ENCODE measurements at regions not wholly inside any gene's neighbourhood (a gene's known extent, or its start where the extent isn't known, plus 50 kb on each side); places are given as distances from the start of the nearest gene placed in this dataset.
"Not testable (repeated sequence)": the region's sequence is repeated elsewhere in the genome, so short reads cannot be mapped to it uniquely, and the experiment has no call there.

GRCh38 chr17:62160816-62161215 is 95.7 kb upstream of the MED13 start:
- no peaks in the 10 kb centered on the region for H3K9me3 ChIP-seq (ENCODE audit: control insufficient read depth, low read length, poor library complexity, severe bottlenecking)
- no peak overlapping the region for H3K27ac Mint-ChIP-seq
- H3K27me3 Mint-ChIP-seq, result peaks cover 5% of the 10 kb centered on the region
- ATAC-seq, result no peak
- no peak overlapping the region for H3K4me3 Mint-ChIP-seq
- no peak for DNase-seq
- peaks cover 6% of the 10 kb centered on the region for H3K4me1 Mint-ChIP-seq
- peaks cover 2% of the 10 kb centered on the region for H3K36me3 Mint-ChIP-seq (ENCODE audit: low read depth)

DNA sequence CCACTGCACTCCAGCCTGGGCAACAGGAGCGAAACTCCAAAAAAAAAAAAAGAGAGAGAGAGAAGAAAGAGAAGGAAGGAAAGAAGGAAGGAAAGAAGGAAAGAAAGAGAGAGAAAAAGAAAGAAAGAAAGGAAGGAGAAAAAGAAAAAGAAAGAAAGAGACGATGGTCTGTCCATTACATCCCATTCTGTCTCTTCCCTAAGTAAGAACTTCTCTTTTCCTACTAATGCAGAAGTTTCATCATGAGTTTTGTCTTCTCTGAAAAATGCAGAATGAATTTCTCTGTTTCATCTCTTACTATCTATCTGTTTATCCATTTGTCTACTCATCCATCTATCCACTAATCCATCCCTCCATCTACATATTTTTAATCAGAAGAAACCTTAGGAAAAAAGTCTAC is 94.9 kb upstream of the MED13 start:
- Mint-ChIP-seq H3K27ac (no peak overlapping the region), H3K4me3 (no peak overlapping the region), H3K36me3 (ENCODE audit: low read depth) (peaks cover 2% of the 10 kb centered on the region), H3K27me3 (peaks cover 5% of the 10 kb centered on the region), H3K4me1 (peaks cover 2% of the 10 kb centered on the region)
- ATAC-seq, result no peak
- H3K9me3 ChIP-seq (ENCODE audit: control insufficient read depth, low read length, poor library complexity, severe bottlenecking), result no peaks in the 10 kb centered on the region
- DNase-seq, result no peak

GRCh38 chr17:62156949-62157348 is 91.9 kb upstream of the MED13 start:
- peaks cover 2% of the 10 kb centered on the region for H3K36me3 Mint-ChIP-seq (ENCODE audit: low read depth)
- ATAC-seq, result no peak
- H3K9me3 ChIP-seq (ENCODE audit: control insufficient read depth, low read length, poor library complexity, severe bottlenecking), result no peaks in the 10 kb centered on the region
- peaks cover 15% of the 10 kb centered on the region for H3K27me3 Mint-ChIP-seq
- no peak overlapping the region for H3K4me3 Mint-ChIP-seq
- DNase-seq, result no peak
- H3K27ac Mint-ChIP-seq, result no peak overlapping the region
- H3K4me1 Mint-ChIP-seq, result no peaks in the 10 kb centered on the region

GRCh38 chr17:62154909-62155308 is 89.8 kb upstream of the MED13 start:
- Mint-ChIP-seq H3K4me3 (no peak overlapping the region), H3K36me3 (ENCODE audit: low read depth) (peaks cover 2% of the 10 kb centered on the region), H3K4me1 (no peaks in the 10 kb centered on the region), H3K27me3 (peaks cover 18% of the 10 kb centered on the region), H3K27ac (no peak overlapping the region)
- H3K9me3 ChIP-seq (ENCODE audit: control insufficient read depth, low read length, poor library complexity, severe bottlenecking), result no peaks in the 10 kb centered on the region
- ATAC-seq, result no peak
- DNase-seq, result no peak

DNA sequence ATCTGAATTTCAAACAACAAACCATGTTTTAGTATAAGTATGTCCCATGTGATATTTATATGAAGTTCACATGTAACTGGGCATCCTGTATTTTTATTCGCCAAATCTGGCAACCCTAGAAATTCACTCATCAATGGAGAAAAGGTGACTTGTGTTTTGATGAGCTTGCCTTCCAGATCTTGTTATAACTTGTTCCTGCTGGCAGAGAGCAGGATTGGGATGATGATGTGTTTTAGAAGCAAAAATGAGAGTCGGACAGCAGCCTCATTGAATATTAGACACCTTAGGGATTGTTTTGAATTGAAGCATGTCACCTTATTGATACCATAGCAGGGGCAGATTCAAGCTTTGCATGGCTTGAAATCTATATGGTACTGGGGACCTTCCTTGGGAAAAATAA is 85.4 kb upstream of the MED13 start:
- H3K36me3 Mint-ChIP-seq (ENCODE audit: low read depth), result no peaks in the 10 kb centered on the region
- H3K4me1 Mint-ChIP-seq, result no peaks in the 10 kb centered on the region
- no peaks in the 10 kb centered on the region for H3K9me3 ChIP-seq (ENCODE audit: control insufficient read depth, low read length, poor library complexity, severe bottlenecking)
- no peak overlapping the region for H3K27ac Mint-ChIP-seq
- H3K4me3 Mint-ChIP-seq, result no peak overlapping the region
- H3K27me3 Mint-ChIP-seq, result peaks cover 18% of the 10 kb centered on the region
- DNase-seq, result no peak
- no peak for ATAC-seq

DNA sequence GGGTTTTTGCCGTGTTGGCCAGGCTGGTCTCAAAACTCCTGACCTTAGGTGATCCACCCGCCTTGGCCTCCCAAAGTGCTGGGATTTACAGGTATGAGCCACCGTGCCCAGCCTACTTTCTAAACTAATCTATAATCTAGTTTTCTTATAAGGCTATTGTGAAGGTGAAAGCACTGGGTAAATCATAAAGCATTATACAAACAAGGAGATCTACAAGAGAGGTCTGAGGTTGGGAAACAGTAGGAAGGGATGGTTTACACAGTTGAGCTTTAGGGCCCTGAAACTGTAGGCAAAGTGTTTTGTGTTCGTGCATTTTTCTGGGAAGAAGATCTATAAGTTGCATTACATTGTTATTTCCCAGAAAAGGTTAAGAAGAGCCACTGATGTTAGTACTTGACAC is 84.9 kb upstream of the MED13 start:
- no peak for DNase-seq

GRCh38 chr17:62147284-62147683 is 82.2 kb upstream of the MED13 start:
- no peak for DNase-seq

More for the DNA sequence above, 84.9 kb upstream of the MED13 start:
- Mint-ChIP-seq H3K4me1 (no peaks in the 10 kb centered on the region), H3K27ac (no peak overlapping the region), H3K27me3 (peaks cover 18% of the 10 kb centered on the region), H3K4me3 (no peak overlapping the region), H3K36me3 (ENCODE audit: low read depth) (no peaks in the 10 kb centered on the region)
- ATAC-seq, result no peak
- no peaks in the 10 kb centered on the region for H3K9me3 ChIP-seq (ENCODE audit: control insufficient read depth, low read length, poor library complexity, severe bottlenecking)

GRCh38 chr17:62140836-62141235 is 75.8 kb upstream of the MED13 start:
- Mint-ChIP-seq H3K4me1 (peaks cover 3% of the 10 kb centered on the region), H3K27ac (no peak overlapping the region), H3K36me3 (ENCODE audit: low read depth) (peaks cover 3% of the 10 kb centered on the region), H3K4me3 (no peak overlapping the region), H3K27me3 (peaks cover 33% of the 10 kb centered on the region)
- DNase-seq (no peak), ATAC-seq (no peak)
- no peaks in the 10 kb centered on the region for H3K9me3 ChIP-seq (ENCODE audit: control insufficient read depth, low read length, poor library complexity, severe bottlenecking)

More at GRCh38 chr17:62147284-62147683, 82.2 kb upstream of the MED13 start:
- ATAC-seq, result no peak
- Mint-ChIP-seq H3K27me3 (peaks cover 8% of the 10 kb centered on the region), H3K4me1 (no peaks in the 10 kb centered on the region), H3K36me3 (ENCODE audit: low read depth) (no peaks in the 10 kb centered on the region), H3K4me3 (no peak overlapping the region), H3K27ac (no peak overlapping the region)
- no peaks in the 10 kb centered on the region for H3K9me3 ChIP-seq (ENCODE audit: control insufficient read depth, low read length, poor library complexity, severe bottlenecking)

DNA sequence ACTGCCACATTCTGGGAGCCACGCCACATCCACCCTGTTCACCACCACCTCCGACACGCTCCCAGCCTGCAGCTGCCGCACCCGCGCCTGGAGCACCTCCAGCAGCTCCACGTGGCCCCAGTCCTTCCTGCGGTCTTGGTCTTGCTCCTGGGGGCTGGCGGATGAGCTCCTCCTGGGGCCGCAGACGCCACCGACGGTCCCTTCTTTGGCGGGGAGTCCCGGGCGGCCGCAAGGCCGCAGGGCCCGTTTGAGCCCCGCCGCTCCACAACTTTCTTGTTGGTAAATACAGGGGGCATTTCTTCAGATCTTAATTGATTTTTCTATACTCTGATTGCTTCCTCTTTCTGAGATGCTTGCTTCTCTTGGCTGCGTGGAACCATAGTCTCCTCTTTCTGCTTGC is 75.3 kb upstream of the MED13 start:
- H3K4me3 Mint-ChIP-seq, result peak overlapping the region; percentile 63
- no peak for DNase-seq
- peaks cover 3% of the 10 kb centered on the region for H3K36me3 Mint-ChIP-seq (ENCODE audit: low read depth)
- H3K4me1 Mint-ChIP-seq, result peaks cover 3% of the 10 kb centered on the region
- H3K27ac Mint-ChIP-seq, result no peak overlapping the region
- ATAC-seq, result no peak
- H3K9me3 ChIP-seq (ENCODE audit: control insufficient read depth, low read length, poor library complexity, severe bottlenecking), result no peaks in the 10 kb centered on the region
- H3K27me3 Mint-ChIP-seq, result peaks cover 38% of the 10 kb centered on the region

GRCh38 chr17:62139690-62140354 is 74.7 kb upstream of the MED13 start:
- H3K4me3 Mint-ChIP-seq, result peak overlapping the region; percentile 74

DNA sequence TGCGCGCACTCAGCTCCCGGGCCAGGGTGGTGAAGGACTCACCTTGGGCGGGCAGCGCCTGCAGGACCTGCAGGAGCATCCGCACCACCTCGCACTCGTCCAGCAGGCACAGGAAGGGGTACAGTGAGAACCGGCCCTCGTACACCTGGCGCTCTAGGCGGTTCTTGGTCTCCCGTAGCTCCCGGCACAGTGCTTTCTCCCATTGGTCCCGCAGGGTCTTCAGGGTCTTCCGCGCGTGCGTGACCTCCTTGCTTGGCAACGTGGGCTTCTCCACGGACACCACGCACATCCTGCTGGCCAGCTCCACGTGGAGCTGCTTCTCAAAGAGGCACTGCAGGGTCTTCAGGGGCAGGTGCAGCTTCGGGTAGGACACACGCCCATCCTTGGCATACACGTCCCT is 74.1 kb upstream of the MED13 start:
- Mint-ChIP-seq H3K36me3 (ENCODE audit: low read depth) (peaks cover 3% of the 10 kb centered on the region), H3K27me3 (peaks cover 39% of the 10 kb centered on the region), H3K4me1 (peaks cover 3% of the 10 kb centered on the region), H3K4me3 (peak overlapping the region; percentile 74), H3K27ac (no peak overlapping the region)
- DNase-seq, result no peak
- no peak for ATAC-seq
- H3K9me3 ChIP-seq (ENCODE audit: control insufficient read depth, low read length, poor library complexity, severe bottlenecking), result no peaks in the 10 kb centered on the region

More at GRCh38 chr17:62139690-62140354, 74.7 kb upstream of the MED13 start:
- DNase-seq; H3K4me1 Mint-ChIP-seq; H3K9me3 ChIP-seq (ENCODE audit: control insufficient read depth, low read length, poor library complexity, severe bottlenecking); H3K27ac Mint-ChIP-seq; H3K36me3 Mint-ChIP-seq (ENCODE audit: low read depth); ATAC-seq: not testable (repeated sequence)
- H3K27me3 Mint-ChIP-seq, result peaks cover 39% of the 10 kb centered on the region

GRCh38 chr17:62138676-62139121 is 73.6 kb upstream of the MED13 start:
- H3K4me1 Mint-ChIP-seq; H3K27ac Mint-ChIP-seq; H3K9me3 ChIP-seq (ENCODE audit: control insufficient read depth, low read length, poor library complexity, severe bottlenecking); DNase-seq; H3K36me3 Mint-ChIP-seq (ENCODE audit: low read depth): not testable (repeated sequence)
- peak; percentile 27 for ATAC-seq
- H3K27me3 Mint-ChIP-seq, result peaks cover 39% of the 10 kb centered on the region
- H3K4me3 Mint-ChIP-seq, result peak overlapping the region; percentile 74

DNA sequence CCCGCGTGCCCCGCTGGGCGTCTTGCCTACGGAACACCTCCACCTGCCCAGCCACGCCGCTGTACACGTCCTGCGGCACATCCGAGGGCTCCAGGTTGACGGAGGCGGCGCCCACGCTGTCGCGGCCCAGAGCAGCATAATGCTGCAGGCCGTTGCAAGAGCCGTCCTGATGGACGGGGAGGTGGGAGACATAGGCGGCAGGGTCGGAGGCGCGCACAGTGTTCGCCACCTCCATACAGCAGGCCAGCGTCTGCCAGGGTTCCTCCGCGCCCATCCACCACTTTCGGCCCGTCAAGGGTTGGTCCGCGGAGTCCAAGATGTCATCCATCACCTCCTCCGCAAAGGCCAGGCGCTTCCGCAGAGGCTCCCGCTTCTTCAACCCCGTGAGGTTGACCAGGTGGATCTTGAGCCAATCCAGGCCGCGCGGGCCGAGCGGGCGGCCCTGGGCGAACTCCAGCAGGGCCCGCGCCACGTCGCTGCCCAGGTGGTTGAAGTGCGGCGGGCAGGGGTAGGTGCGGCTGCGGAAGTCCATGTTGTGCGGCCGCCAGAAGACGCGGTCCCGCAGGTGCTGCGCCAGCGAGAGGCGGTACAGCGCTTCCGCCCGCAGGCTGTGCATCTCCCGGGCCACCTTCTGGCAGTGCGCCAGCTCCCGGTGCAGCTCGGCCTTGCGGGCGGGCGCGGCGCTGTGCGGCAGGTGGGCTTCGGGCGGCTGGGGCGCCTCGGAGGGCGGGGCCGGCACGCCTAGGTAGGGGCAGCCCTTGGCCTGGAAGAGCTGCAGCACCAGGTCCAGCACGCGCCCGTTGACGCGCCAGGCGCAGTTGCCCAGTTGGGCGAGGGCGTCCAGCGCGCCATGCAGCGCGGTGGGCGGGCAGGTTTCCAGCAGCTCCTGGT is 72.9 kb upstream of the MED13 start:
- H3K4me1 Mint-ChIP-seq; H3K27ac Mint-ChIP-seq; H3K36me3 Mint-ChIP-seq (ENCODE audit: low read depth); ATAC-seq; DNase-seq; H3K9me3 ChIP-seq (ENCODE audit: control insufficient read depth, low read length, poor library complexity, severe bottlenecking): not testable (repeated sequence)
- Mint-ChIP-seq H3K27me3 (peaks cover 39% of the 10 kb centered on the region), H3K4me3 (peak overlapping the region; percentile 74)

Data from T-helper 17 cell (primary cell).